HCT116 (cell line): ENCODE measurements at regions not wholly inside any gene's neighbourhood (a gene's known extent, or its start where the extent isn't known, plus 50 kb on each side); places are given as distances from the start of the nearest gene placed in this dataset.

Source experiments
- CTCF ChIP-seq, 3 experiments: fragments of 200-600 bp in 1 of 3; sonication (generic) in 1 of 3; IDR thresholded peaks in 2 of 3; conservative IDR thresholded peaks in 1 of 3; 2 replicates each; pipeline ENCODE4 v1.5.1; 2012 to 2017; ENCODE audit warnings: low read depth in 2 of 3, low read length in 2 of 3, antibody characterized with exemption in 1 of 3, borderline replicate concordance in 1 of 3, control low read depth in 1 of 3, mild to moderate bottlenecking in 1 of 3, mixed read lengths in 1 of 3, mixed run types in 1 of 3, moderate library complexity in 1 of 3; ENCODE audit not compliant: insufficient read depth in 1 of 3
- MAX ChIP-seq: IDR thresholded peaks from 2 replicates; pipeline ENCODE4 v1.6.1; 2012
- REST ChIP-seq: IDR thresholded peaks from 2 replicates; pipeline ENCODE4 v1.6.1; 2012; ENCODE audit warnings: low read depth
- SRF ChIP-seq: IDR thresholded peaks from 2 replicates; pipeline ENCODE4 v1.6.1; 2012; ENCODE audit warnings: low read depth
- ZFX ChIP-seq: fragments of 450-650 bp; IDR thresholded peaks from 2 replicates; pipeline ENCODE4 v1.6.1; 2017

- TF ChIP-seq CTCF (IDR thresholded peaks at IDR 0.05 in 2 of 3, conservative IDR thresholded peaks at IDR 0.05 in 1 of 3; ENCODE audit: borderline replicate concordance in 1 of 3, insufficient read depth in 1 of 3, low read depth in 2 of 3, low read length in 2 of 3) (no peak), ZFX (no peak), MAX (no peak), REST (no peak), SRF (no peak)
Measured at GRCh38 chr10:120372917-120373316, 84.1 kb upstream of the PLPP4 start.
